HG03103 (cell line): ENCODE measurements at regions not wholly inside any gene's neighbourhood (a gene's known extent, or its start where the extent isn't known, plus 50 kb on each side); places are given as distances from the start of the nearest gene placed in this dataset.

ENCODE experiments used
- ATAC-seq: cut with Tn5 transposase; IDR thresholded peaks from one replicate; pipeline ENCODE4 v1.9.1; 2021; ENCODE audit warnings: low read depth; ENCODE audit not compliant: unreplicated experiment

GRCh38 chr11:92512204-92512569 is 287.6 kb downstream of the FAT3 start:
- ATAC-seq: no peak

DNA sequence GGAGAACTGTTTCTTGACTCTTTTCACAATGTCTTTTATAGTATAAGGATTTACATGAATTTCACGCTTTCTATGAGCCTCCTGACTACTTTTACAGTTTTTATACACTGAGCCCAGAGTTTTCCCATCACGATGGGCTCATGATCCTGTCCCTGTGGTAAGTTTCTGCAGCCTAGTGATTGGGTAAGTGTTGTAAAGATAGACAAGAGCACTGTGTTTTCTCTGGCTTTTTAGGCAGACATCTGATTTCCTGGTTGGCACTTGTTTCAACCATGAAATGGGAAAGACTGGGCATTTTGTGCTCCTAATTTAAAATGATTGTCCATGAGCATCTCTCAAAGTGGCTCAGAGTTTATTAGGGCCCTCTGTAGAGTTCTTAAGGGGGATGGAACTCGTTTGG is 299.0 kb downstream of the FAT3 start:
- ATAC-seq: no peak

- no peak for ATAC-seq
Measured at GRCh38 chr11:92524542-92524941, 299.9 kb downstream of the FAT3 start.

GRCh38 chr11:92527467-92527866 is 302.8 kb downstream of the FAT3 start:
- no peak for ATAC-seq

GRCh38 chr11:92528001-92528400 is 303.4 kb downstream of the FAT3 start:
- ATAC-seq: no peak

- no peak for ATAC-seq
Measured at GRCh38 chr11:92531065-92531739, 306.6 kb downstream of the FAT3 start.

DNA sequence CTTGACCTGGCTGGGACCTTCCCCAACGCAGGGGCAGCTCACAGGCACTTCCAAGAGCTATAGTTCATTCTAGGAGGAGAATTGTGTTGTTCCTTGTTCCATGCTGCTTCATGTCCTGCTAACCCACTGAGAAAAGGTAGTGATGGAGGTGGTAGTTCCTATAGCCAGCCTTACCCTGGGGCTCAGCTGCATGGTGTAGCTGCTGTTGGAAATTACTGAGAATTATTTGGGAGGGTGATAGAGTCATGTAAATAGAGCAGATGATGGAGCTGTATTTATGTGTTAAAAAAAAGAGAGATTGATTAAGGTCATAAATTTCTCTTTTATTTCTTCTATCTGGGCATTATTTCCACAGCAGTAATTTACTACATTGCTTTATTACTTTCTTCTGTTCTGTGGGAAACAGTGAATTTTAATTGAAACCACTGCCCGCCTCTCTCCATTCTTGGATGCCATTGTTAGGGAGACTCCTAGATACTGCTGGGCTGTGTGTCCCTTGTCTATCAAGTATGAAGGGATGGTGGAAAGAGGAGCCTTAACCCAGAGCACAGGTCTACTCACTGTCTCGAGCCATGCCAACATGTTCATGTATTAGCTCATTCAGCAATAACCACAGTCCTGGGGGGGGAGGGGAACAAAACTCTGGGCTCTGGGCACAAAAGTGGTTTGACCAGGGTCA is 309.2 kb downstream of the FAT3 start:
- ATAC-seq: no peak

GRCh38 chr11:92536883-92537282 is 312.3 kb downstream of the FAT3 start:
- ATAC-seq: no peak

- ATAC-seq: no peak
Measured at GRCh38 chr11:92540096-92540495, 315.5 kb downstream of the FAT3 start.

GRCh38 chr11:92545906-92546471 is 321.4 kb downstream of the FAT3 start:
- ATAC-seq: no peak

DNA sequence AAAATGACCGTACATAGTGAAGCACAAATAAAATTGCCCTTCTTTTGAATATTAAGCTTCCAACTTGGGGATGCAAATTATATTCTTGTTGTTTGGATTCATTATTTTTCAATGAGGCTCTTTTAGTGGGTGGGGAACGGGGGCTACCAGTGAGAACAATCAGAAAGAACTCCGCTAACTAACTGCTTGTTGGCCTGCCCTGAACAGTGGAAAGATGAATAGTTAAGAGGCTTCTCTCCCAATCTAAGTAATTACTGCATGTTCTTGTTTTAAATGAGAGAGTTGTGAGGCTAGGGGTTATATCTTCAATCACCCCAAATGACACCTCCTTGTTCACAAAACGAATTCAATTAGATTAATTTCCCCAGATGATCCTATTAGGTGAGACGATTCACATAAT is 322.0 kb downstream of the FAT3 start:
- no peak for ATAC-seq

DNA sequence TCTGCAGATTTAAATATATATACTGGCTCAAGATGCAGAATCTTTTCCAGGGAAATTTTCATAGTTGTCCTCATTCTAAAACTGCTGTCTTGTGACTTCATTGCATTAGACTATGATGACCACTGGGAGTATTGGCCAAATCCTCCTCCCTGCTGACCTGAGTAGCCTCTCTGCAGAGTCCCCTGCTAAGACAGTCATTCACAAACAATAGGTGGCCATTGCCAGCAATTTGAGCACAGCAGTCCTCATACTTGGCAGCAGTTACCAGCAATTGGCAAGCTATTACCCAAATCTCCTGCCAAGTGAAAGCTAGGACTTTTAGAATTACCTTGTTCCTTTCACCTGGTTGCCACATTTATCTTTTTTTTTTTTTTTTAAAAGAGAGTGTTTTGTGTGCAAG is 325.8 kb downstream of the FAT3 start:
- ATAC-seq: no peak

DNA sequence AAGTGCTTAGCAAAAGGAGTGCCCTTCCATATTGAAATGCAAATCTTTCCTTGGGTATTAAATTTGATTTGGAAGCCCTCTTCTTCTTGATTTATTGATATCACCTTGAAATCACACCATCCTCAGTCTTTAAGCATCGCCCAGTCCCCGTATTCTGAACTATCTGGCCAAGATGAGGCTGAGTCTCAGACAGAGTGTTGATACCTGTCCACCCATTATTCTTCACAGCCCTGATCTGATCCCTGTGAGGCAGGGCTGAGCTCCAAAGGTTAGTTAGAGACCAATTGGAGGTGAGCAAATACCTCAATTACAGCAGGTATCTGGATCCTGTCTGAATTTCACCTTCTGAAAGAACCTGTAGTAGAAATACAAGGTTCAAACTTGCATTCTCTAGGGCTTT is 326.3 kb downstream of the FAT3 start:
- ATAC-seq: no peak

DNA sequence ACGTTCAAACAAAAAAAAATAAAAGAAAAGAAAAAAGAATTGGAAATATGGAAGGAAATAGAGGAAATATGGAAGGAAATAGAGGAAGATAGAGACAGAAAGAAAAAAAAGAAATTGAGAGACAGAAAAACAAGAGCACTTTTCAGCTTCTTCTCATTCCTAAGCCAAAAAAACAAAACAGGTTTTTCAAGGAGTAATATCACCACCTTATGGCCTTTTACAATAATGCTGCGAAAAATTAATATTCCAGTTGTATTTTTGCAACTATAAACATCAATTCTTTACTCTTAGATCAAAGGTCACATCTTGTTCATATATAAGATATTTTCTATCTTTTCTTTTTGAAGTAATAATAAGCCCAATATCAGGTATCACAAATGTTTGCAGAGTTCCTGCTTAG is 328.3 kb downstream of the FAT3 start:
- ATAC-seq: no peak

- no peak for ATAC-seq
Measured at GRCh38 chr11:92554688-92555087, 330.1 kb downstream of the FAT3 start.

DNA sequence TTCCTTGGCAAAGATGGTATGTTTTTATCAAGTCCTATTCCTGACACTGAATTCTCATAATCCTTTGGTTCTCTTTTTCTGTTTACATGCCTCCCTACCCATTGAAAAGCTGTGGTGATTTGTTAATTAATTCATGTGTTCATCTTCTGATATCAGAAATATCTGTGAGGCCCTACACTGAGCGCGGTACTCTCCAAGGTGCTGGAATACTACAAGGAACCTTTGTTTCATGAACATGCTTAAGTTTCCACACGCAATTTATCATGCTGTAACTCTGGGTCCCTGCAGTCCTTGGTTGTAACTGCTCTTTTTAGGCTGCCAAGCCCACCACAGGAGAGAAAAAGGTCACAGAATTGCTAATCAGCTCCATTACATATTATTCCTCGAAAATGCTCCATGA is 331.8 kb downstream of the FAT3 start:
- ATAC-seq: no peak

GRCh38 chr11:92557879-92558278 is 333.3 kb downstream of the FAT3 start:
- no peak for ATAC-seq

DNA sequence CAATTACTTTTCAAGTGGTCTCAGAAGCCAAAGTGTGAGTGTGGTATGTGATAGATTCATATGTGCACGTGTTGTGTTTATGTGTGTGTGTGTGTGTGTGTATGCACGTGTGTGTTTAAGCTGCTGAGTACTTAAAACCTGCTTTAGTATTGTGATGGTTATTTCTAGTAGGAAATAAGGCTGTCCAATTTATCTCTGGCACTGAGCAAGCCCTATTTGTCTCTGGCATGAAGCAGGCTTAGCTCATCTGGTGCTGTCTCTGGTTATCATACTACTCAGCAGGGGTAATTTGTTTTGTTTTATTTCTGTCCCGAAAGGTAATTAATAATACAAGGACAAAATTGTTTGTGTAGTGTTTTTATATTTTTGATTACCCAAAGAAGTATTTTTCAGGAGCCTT is 333.7 kb downstream of the FAT3 start:
- ATAC-seq: no peak

GRCh38 chr11:92569726-92570125 is 345.1 kb downstream of the FAT3 start:
- no peak for ATAC-seq

- ATAC-seq: no peak
Measured at GRCh38 chr11:92572559-92572958, 347.9 kb downstream of the FAT3 start.

DNA sequence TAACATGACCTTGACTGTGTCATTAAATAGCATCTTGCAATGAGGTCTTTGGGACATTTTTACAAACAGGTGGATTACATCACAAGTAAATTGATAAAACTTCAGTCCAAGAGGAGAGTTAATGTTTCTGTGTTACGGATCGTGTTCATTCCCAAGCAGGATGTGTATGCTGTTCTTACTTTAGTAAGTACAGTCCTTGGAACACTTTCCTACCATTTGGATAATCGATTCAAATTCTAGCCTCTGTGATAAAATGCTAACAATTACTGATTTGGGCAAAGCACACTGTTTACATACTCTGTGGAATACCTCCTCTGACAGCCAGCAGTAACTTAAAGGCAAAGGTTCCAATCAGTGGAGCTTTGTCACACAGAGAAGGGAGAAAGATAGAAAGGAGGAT is 351.7 kb downstream of the FAT3 start:
- ATAC-seq: no peak

DNA sequence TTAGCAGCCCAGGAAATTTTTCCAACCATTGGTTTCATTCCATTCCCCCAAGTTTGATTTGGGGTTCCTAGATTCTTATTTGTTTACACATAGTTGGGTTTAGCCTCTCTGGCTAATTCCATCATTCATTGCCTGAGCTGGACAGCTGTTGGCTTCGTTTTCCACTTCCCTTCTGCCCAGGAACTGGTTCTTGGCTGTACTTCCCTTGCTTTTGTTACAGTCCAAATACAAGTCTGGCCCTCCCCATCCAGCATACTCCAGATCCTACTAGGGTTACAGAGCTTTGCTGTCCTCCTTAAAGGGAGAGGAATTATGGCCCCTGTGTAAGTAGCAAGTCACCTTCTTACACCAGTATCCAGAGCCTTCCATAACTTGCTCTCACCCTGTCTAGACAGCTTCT is 356.3 kb downstream of the FAT3 start:
- no peak for ATAC-seq
